ENCODE measurements at regions not wholly inside any gene's neighbourhood (a gene's known extent, or its start where the extent isn't known, plus 50 kb on each side); places are given as distances from the start of the nearest gene placed in this dataset.
A peak's percentile ranks its signal among the peaks of the same experiment; 100 is the strongest.

DNA sequence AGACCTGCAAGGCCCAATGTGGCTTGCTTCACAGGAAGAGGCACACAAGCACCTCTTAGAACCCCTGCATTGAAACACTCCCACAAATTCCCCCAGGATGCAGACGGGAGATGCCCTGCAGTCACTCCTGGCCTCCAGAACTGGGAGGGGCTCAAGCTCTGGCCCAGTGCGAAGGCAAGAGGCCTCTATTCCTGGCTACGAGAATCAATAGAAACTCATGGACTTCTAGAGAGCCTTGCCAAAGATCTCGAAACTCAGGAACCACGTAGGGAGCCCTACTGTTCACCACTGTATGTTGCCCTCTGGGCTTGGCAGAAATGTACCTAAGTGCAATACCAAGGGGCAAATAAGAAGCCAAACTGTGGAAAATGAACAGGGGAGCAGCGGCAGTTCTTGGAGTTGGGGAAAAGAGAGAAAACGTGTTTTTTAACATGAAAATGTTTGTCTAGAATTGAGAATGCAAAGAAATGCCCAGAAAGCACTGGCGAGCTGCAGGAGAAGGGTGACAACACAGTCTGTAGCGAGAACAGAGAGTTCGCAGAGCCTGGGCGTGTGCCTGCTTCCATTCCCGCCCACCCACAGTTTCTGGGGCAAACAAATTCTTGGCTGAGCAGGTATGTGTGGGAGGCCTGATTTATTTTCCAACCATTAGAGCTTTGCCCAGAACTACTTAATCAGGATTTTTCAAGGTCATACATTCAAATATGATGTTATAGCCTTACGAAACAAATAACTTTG lies 260.5 kb upstream of the KLF14 start:
- DNase-seq (ENCODE audit: low read depth) = no peak

DNA sequence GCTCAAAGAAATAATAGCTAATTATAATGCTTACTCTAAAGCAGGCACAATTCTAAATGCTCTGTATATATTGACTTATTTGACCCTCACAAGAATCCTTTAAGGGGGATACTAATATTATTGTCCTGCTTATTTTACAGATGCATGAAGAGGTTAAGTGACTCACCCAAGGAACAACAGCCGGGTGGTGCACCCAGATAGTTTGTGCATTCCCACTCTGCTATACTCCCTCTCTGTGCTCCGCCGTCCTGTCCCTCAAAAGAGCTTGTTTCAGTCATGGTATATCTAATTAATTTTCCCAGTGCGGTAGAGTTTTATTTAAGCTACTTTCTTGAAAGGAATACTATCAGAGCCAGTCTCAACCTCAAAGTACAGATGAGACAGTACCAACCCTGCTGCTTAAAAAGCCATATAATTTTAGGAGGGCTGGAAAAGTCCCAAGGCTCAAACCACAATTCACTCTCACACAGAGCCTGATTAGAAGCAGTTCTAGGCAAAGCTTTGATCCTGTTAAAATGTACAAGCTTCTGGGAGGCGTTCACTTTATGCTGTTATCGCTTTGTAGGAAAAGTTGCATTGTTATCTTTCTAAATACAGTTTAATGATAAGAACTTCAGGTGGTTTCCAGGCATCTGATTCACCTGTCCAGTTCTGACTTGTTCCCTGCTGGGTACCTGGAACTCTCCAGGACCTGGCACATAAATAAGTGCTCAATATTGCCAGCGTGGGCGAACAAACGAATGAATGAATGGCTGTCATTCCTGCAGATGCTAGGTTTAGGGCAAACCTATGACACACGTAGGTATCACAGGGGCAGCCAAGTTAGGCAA lies 261.5 kb upstream of the KLF14 start:
- no peak for DNase-seq (ENCODE audit: low read depth)

DNA sequence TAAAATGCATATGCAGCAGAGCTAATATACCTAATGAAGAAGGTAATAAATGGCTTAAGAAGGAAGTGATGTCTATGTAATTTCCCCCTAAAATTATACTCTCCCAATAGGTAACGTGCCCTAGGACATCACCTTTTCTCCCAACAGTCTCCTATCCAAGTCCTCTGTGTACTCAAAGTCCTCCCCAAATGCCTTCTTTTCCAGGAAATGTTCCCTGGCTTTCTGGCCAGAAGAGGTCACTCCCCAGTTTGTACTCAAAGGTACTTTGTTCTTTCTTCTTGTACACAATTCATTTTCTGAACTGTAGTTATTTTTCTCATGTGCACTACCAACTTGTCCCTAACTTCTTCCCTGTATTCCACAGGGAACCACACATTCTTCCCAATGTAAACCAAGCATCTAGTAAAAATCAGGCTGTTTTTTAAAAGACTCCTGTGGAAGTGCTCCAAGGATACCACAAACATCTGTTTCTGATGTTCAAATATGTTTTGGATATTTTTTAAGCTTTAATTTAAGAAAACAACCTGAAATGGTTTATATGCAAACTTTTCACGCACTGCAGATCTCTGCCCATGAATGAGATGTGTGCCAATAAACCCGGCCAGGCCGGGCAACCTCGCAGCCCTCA lies 262.3 kb upstream of the KLF14 start:
- DNase-seq (ENCODE audit: low read depth) = no peak

DNA sequence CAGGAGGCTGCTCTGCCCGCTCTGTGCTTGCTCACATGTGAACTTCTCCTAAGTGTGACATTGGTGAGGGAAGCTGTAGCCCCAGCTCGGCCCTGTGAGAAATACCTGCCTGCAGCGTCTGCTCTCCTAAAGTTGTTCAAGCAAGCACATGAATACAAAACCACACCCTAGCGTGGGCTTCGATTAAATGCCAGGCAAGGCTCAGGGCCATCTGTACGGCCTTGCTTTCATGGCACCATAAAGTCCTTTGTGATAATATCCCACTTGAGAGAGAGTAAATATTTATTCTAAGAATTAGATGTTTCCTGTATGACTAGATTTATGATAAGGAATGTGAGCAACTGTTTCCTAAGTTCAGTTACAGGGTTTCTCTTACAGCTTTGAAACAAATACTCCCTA lies 262.8 kb upstream of the KLF14 start:
- peak; percentile 69 for DNase-seq (ENCODE audit: low read depth)

DNA sequence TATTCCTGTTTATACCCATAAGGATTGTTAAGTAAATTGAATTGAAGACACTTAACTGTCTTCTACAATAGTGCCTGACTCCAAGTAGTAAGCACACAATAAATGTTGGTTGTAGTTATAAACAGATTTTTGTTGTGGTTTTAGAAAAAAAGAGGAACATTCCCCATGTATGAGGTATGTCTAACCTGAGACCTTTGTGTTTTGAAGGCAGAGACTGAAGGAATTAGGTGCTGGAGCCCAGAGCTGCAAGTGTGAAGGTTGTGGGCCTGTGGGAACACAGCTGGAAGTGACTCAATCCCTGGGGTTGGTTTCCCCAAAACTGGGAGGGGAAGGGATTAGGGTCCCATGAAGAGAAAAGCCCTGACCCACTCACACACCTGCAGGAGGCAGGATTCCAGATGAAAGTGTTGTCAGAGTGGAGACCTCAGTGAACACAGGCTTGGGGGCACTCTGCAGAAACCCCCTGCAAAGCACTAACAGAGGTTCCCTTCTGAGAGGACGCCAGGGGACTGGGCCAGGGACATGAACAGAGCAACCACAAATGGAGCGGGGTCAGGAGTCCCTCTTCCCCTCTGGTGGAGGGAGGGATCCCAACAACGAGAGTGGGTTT lies 265.1 kb upstream of the KLF14 start:
- peak; percentile 88 for DNase-seq (ENCODE audit: low read depth)

DNA sequence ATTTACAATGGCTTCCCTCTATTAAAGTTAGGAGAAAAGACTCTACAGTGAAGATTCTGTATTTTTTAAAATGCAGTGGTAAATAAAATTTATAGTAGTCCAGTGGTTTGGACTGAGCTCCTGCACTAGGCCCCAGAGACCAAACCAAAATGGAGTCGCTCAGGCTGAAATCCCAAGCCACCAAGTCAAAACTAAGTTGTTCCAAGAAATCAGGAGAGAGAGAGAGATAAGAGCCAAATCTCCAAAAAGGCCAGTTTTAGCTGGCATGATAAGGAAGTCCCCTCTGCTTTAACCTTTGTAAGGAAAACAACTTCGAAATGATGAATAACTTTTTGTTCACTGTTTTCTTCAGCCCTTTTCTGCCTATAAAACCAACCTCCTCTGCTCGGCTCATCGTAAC lies 265.9 kb upstream of the KLF14 start:
- no peak for DNase-seq (ENCODE audit: low read depth)

DNA sequence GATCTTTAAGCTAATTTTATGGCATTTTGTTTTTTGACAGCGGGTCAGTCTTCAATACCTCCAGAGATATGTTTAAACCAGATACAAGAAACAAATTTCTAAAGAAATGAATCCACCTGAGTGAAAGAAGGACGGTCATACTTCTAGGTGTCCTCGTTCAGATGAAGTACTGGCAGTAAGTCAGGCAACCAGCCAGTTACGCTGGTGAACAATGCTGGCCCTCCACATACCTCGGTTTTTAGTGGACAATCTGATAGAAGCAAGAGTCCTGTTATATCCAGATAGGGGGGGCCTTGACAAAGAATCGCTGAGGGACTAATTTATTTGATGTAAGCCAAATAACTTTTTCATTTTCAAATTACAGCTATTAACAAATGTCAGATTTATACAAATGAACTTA lies 266.4 kb upstream of the KLF14 start:
- DNase-seq (ENCODE audit: low read depth) = no peak

DNA sequence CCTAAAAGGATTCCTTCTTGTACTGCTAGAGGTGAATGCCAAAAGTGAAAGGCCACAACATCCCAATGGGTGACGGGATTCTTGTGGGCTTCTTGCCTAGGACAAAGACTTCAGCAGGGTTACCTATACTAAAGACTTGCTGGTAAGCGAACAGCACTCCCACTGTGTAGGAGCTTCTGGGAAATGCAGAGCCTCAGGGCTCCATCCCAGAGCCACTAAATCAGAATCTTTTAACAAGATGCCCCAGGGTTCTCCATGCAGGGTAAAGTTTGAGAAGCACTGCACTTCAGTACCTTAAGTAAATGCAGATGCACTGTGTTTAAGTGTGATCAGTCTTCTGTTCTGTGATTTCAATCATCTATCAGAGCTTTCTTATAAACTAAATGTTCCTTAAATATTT lies 266.9 kb upstream of the KLF14 start:
- no peak for DNase-seq (ENCODE audit: low read depth)

DNA sequence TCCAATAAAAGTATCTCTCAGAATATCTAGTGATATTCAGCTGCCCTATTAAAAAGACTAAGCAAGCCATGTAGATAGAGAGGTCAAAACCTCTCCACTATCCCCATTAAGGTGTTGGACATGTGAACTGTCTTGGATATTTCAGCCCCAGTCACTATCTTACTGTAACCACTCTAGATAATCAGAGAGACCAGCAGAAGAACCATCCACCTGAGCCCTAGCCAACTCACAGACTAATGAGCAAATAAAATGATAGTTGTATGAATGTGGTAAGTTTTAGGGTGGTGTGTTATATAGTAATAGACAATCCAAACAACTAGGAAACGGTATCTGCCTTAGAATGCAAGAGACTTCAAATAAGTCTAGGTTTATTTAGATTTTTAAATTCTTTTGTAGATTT lies 268.6 kb upstream of the KLF14 start:
- DNase-seq (ENCODE audit: low read depth) = no peak

DNA sequence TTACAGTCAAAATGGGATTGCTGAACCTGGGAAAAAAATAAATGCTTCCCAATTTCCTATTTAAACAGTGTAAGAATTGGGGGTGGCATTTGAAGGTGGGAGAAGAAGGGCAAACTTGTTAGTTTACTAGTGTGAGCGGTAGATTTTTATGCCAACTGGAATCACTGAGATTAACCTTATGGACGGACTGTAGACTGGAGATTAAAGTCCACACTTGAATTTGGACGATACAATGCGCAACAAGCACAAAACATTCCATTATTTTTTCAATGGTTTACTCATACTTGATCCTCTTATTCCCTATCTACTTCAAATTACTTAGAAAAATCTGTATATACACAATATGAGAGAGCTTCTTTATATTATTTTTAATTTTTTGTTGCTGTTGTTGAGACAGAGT lies 269.6 kb upstream of the KLF14 start:
- DNase-seq (ENCODE audit: low read depth) = no peak

DNA sequence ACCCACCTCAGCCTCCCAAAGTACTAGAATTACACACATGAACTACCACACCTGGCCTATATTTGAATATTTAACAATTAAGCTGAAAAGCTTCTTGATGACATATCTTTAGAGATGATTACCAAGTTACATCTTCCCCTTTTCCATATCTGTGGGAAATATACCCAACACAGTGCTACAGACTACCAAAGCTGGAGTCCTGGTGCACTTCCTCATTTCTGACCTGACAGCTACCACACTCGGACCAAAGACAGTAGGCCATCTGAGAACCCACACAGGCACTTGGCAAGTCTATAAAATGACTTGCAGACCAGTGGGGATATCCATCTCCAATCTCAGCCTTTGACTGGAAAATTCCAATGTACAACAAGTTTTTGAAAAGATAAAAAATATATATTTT lies 270.4 kb upstream of the KLF14 start:
- no peak for DNase-seq (ENCODE audit: low read depth)

DNA sequence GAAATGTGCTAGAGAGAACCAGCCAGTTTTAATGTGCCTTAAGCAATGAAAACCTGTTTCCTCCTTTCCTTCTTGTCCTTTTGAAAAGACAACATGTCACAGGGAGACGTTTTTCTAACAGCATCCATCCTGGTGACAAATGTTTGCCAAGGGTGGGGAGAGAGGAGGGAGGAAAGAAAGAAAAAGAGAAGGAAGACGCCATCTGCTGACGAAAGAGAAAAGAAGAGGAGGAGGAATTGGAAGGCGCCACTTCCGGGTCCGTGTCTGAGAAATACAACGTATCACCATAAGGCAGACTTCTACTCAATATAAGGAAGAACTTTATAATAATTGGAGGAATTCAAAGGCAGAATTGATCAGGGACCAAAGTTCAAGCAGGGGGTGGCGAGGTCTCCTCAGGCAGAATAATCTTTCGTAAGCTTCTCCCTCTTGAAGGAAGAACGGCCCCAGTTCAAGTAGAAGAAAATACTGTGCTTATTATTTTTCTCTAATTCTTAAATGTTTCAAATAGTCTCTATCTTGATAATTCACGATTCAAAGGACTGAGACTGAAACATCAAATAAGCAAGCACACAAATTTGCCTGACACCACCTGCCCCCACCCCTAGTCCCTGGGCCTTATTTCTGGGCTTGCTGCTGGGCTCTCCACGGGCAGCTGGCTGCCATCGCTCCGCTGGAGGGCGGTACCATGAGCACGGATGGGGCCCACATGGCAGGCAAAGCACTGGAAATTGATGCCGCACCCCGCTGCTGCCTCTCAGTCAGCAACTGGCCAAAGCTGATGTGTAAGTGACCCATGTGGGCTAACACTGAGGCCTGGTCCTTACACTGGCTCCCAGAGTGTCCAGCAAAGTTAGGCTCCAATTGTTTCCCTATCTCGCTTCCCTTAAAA lies 273.7 kb upstream of the KLF14 start:
- peak; percentile 90 for DNase-seq (ENCODE audit: low read depth)

DNA sequence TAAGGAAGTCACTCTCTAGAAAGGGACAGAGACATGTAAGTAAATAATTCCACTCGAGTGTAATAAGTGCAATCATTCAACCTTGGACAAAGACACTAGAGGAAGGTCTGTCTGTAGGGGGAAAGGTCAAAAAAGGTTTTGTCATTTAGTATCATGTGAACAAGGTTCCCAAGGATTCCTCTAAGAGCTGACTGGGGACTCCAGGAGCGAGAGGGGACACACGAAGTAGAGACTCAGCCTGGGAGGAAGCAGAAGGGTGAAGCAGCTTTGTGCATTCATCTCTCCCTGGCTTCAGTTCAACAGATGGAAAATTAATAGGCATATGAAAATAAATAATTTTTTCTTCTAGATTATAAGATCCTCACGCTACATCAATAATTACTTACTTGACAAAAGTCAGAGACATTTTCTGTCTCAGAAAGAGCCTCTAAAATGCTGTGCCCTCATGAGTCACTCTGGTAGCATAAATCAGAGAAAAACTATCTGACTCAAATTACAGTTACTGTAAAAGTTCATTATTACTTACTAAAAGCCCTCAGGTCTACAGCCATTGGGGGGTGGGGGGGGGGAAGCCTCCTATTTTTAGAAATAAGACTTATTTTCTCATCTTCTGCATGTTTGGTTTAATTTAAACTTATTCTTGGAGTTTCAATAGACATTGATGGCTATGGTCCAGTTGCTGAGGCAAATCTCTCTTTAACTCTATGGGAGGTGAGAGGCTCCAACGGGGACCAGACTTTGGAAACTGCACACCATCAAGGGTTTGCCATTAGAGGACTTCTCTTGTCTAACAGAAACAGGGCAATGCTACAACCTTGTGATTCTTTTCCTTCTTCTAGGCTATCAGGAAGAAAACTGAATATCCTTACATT lies 275.1 kb upstream of the KLF14 start:
- peak; percentile 84 for DNase-seq (ENCODE audit: low read depth)

DNA sequence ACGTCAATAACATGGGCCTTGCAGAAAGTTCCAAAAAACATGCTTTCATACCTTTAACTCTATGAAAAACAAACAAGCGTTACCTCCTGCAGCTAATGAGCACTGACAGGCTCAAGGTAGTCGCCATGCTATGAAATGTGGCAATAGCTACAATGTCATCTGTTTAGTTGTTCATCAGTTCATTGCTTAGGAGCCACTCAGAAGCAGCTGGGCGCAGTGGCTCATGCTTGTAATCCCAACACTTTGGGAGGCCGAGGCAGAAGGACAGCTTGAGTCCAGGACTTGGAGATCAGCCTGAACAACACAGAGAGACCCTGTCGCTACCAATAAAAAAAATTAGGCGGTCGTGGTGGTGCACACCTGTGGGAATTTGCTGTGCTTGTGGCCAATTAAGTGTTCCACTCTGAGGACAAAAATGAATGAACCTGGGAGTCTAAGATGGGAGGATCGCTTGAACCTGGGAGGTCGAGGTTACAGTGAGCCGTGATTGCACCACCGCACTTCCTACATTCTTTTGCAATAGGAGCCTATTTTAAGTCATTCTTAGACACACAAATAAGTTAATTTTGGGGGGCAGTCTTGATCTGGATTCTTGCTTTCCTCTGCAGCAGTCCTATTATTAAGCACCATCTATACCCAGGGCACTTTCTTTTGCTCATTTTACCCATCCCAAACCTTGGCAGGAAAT lies 276.2 kb upstream of the KLF14 start:
- DNase-seq (ENCODE audit: low read depth) = peak; percentile 22

DNA sequence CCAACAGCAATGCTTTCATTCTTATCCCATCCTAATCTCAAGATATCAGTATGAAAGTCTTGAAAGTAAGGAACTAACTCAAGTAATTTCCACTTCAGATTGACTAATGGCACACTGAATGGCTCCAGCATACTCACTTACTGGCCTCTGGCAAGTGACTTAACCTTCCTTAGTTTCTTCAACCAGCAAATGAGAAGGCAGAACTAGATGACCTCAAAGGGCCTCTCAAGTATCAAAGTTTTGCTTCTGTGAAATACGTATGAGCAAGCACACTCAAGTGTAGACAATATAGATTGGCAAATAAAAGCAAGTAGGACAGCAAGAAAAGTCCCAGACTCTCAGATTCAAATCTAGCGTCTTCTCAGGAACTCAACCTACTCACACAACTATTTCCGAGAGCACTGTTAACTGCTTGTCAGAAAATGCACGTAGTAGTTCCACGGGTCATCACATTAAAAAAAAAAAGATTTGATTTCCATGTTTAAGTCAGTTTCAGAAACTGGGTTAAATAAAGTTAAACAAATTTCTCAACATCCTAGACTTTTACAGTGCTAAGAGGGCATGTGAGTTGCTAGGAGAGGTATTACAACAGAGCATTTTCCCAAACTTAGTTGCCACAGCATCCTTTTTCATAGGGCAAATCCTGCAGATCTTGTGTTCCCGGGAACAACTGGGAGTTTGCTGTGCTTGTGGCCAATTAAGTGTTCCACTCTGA lies 276.9 kb upstream of the KLF14 start:
- DNase-seq (ENCODE audit: low read depth) = peak; percentile 70

DNA sequence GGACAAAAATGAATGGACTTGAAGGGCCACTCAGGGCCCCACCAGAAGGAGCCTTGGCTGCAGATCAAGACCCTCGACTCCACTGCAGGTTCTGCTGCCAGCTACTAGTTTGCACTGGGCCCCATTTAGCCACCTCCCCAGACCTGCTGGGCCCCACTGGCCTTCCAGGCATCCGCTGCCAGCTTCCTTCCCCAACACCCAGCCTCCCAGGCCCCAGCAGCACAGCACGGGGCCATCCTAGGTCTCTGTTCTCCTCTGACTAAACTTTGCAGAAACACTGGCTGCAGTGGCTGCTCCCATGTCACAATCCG lies 277.4 kb upstream of the KLF14 start:
- DNase-seq (ENCODE audit: low read depth) = no peak

DNA sequence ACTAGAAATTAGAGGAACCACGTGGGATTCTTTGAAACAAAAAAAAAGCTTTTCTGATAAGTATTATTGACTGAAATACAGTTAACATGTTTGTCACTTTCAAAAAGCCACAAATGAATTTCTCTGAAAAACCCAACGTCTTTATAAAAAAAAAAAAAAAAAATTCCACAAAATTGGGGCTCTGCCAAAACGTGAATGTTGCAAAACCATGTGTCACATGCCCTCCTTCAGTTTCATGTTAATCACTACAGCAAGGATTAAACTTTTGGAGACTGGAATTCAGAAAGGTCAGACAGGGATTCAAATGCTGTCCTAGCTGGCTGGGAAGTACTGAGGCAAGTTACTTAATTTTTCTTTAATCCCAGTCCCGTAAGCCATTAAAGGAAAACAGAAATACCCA lies 278.0 kb upstream of the KLF14 start:
- peak; percentile 94 for DNase-seq (ENCODE audit: low read depth)

DNA sequence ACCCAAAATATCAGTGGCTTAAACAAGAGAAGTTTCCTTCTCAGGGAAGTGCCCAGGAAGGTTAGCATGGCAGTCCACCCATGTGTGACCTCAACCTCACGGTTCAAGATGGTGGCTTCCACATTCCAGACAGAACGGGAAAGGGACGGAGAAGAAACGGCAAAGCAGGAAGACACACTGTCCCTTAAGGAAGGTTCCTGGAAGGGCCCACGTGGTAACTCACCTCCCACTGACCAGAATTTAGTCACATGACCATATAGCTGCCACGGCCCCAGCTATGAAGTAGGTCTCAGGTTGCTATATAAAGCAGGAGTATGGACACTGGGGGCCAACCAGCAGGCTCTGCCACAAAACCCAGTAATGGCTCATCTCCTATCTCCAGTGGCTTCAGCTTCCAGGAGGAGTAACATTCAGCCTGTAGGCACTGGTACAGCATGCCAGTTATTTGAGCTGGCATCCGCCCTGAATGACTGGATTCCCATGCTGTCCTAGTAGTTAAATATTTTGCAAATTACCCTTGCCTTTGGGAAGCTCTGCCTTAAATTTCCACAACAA lies 278.5 kb upstream of the KLF14 start:
- peak; percentile 91 for DNase-seq (ENCODE audit: low read depth)

DNA sequence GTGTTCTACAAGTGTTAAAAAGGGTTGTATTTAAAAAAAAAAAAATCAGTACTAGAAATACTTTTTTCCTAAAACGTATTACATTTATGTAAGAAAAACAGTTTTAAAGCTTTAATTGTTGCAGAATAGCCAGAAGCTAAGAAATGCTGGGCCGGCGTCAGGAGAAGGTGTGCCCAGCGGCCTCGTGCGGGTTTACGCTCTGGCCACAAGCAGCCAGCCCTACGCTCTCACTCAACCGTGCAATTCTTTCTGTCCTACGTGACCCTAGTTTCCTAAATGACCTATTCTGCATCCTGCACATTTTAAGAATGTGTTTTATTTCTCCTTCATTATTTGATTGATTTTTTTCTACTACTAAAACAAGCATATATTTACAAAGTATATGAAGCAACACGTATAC lies 279.7 kb upstream of the KLF14 start:
- DNase-seq (ENCODE audit: low read depth) = peak; percentile 54

All from M059J (cell line).